Smooth muscle cell (in vitro differentiated cells): ENCODE measurements at regions not wholly inside any gene's neighbourhood (a gene's known extent, or its start where the extent isn't known, plus 50 kb on each side); places are given as distances from the start of the nearest gene placed in this dataset.
"Not testable (repeated sequence)": the region's sequence is repeated elsewhere in the genome, so short reads cannot be mapped to it uniquely, and the experiment has no call there.

Source experiments
- DNase-seq: peaks from one replicate; lab custom pipeline; 2025; ENCODE audit not compliant: unreplicated experiment; lab: John Stamatoyannopoulos, UW
- H2AFZ ChIP-seq: fragments of 200-600 bp; sonication (generic); 2 replicates; pipeline ENCODE4 v1.6.0; 2016; ENCODE audit warnings: antibody characterized with exemption, low read depth, mild to moderate bottlenecking
- H3F3A ChIP-seq: fragments of 200-600 bp; sonication (generic); 2 replicates; pipeline ENCODE4 v1.6.0; 2017; ENCODE audit warnings: antibody characterized with exemption, low read depth
- H3K27ac ChIP-seq: fragments of 200-600 bp; sonication (generic); 2 replicates; pipeline ENCODE4 v1.5.1; 2016; ENCODE audit warnings: low read depth, mild to moderate bottlenecking
- H3K27me3 ChIP-seq: fragments of 200-600 bp; sonication (generic); 2 replicates; pipeline ENCODE4 v1.6.1; 2016; ENCODE audit warnings: low read depth, mild to moderate bottlenecking
- H3K36me3 ChIP-seq: fragments of 200-600 bp; sonication (generic); 2 replicates; pipeline ENCODE4 v1.5.1; 2016; ENCODE audit warnings: low read depth
- H3K4me1 ChIP-seq: fragments of 200-600 bp; sonication (generic); 2 replicates; pipeline ENCODE4 v1.5.1; 2016; ENCODE audit warnings: low read depth
- H3K4me2 ChIP-seq: fragments of 200-600 bp; sonication (generic); 2 replicates; pipeline ENCODE4 v1.6.0; 2016; ENCODE audit warnings: mild to moderate bottlenecking
- H3K4me3 ChIP-seq: fragments of 200-600 bp; sonication (generic); 2 replicates; pipeline ENCODE4 v1.5.1; 2016; ENCODE audit warnings: mild to moderate bottlenecking
- H3K79me2 ChIP-seq: fragments of 200-600 bp; sonication (generic); 2 replicates; pipeline ENCODE4 v1.6.0; 2016; ENCODE audit warnings: low read depth, mild to moderate bottlenecking
- H3K9ac ChIP-seq: fragments of 200-600 bp; sonication (generic); 2 replicates; pipeline ENCODE4 v1.6.0; 2016; ENCODE audit warnings: low read depth
- H3K9me3 ChIP-seq: fragments of 200-600 bp; sonication (generic); replicated peaks from 2 replicates; pipeline ENCODE4 v1.5.1; 2016; ENCODE audit warnings: low read depth
- H4K20me1 ChIP-seq: fragments of 200-600 bp; sonication (generic); 2 replicates; pipeline ENCODE4 v1.6.0; 2016; ENCODE audit warnings: low read depth
- CTCF ChIP-seq: fragments of 200-600 bp; sonication (generic); IDR thresholded peaks from 2 replicates; pipeline ENCODE4 v1.5.1; 2017; ENCODE audit warnings: borderline replicate concordance, mild to moderate bottlenecking, antibody characterized with exemption; ENCODE audit not compliant: insufficient read depth, poor library complexity, severe bottlenecking
- WGBS: methylation state at CpG from one replicate; pipeline ENCODE4 v1.1.7; 2016; ENCODE audit warnings: low lambda C conversion rate; 5-methylcytosine and 5-hydroxymethylcytosine counted together

- Histone ChIP-seq H3F3A (no peaks in the 10 kb centered on the region), H3K27ac (no peak overlapping the region), H3K4me1 (no peaks in the 10 kb centered on the region), H3K27me3 (no peaks in the 10 kb centered on the region), H3K36me3 (no peaks in the 10 kb centered on the region), H2AFZ (no peak overlapping the region), H3K79me2 (no peaks in the 10 kb centered on the region), H3K9ac (no peak overlapping the region), H3K4me3 (no peak overlapping the region), H4K20me1 (no peaks in the 10 kb centered on the region), H3K4me2 (no peak overlapping the region), H3K9me3 (no peaks in the 10 kb centered on the region)
- 81% methylated on average over 7 of the region's 7 CpGs for WGBS
- DNase-seq, result no peak
- TF ChIP-seq CTCF, result no peak
These were observed 101.2 kb upstream of the TRIM24 start for GRCh38 chr7:138358850-138359341.

GRCh38 chr7:138359870-138360559 lies 100.0 kb upstream of the TRIM24 start:
- Histone ChIP-seq H3K27me3 (no peaks in the 10 kb centered on the region), H3F3A (no peaks in the 10 kb centered on the region), H3K27ac (no peak overlapping the region), H3K79me2 (no peaks in the 10 kb centered on the region), H3K4me1 (no peaks in the 10 kb centered on the region), H3K9me3 (no peaks in the 10 kb centered on the region), H2AFZ (no peak overlapping the region), H4K20me1 (no peaks in the 10 kb centered on the region), H3K36me3 (no peaks in the 10 kb centered on the region), H3K4me3 (no peak overlapping the region), H3K9ac (no peak overlapping the region), H3K4me2 (no peak overlapping the region)
- TF ChIP-seq CTCF, result no peak
- DNase-seq, result no peak
- WGBS, result 73% methylated on average over 6 of the region's 6 CpGs

GRCh38 chr7:138363721-138364120 lies 96.3 kb upstream of the TRIM24 start:
- Histone ChIP-seq H3K4me1 (no peaks in the 10 kb centered on the region), H3K27me3 (no peaks in the 10 kb centered on the region), H3K9me3 (no peaks in the 10 kb centered on the region), H3K27ac (no peak overlapping the region), H4K20me1 (no peaks in the 10 kb centered on the region), H3K4me2 (no peak overlapping the region), H3F3A (no peaks in the 10 kb centered on the region), H2AFZ (no peak overlapping the region), H3K9ac (no peak overlapping the region), H3K79me2 (no peaks in the 10 kb centered on the region), H3K36me3 (no peaks in the 10 kb centered on the region), H3K4me3 (no peak overlapping the region)
- DNase-seq, result no peak
- 98% methylated on average over 2 of the region's 2 CpGs for WGBS
- no peak for TF ChIP-seq CTCF

- H3K79me2 ChIP-seq, H3K27me3 ChIP-seq, DNase-seq, H3K9ac ChIP-seq, H3K4me1 ChIP-seq, H2AFZ ChIP-seq, H3K27ac ChIP-seq, H3K4me2 ChIP-seq, H4K20me1 ChIP-seq, H3K36me3 ChIP-seq, H3K4me3 ChIP-seq, H3K9me3 ChIP-seq, H3F3A ChIP-seq: not testable (repeated sequence)
- 94% methylated on average over 2 of the region's 2 CpGs for WGBS
These were observed 93.9 kb upstream of the TRIM24 start for GRCh38 chr7:138366137-138366536.

GRCh38 chr7:138366676-138367075 lies 93.4 kb upstream of the TRIM24 start:
- not testable (repeated sequence) for H3K27me3 ChIP-seq, H3K79me2 ChIP-seq, H3K4me1 ChIP-seq, H3K9ac ChIP-seq, H2AFZ ChIP-seq, H3K4me2 ChIP-seq, H3F3A ChIP-seq, H3K9me3 ChIP-seq, H3K36me3 ChIP-seq, DNase-seq, H3K27ac ChIP-seq, H3K4me3 ChIP-seq, H4K20me1 ChIP-seq
- 91% methylated on average over 4 of the region's 4 CpGs for WGBS
